H54 (cell line): ENCODE measurements at regions not wholly inside any gene's neighbourhood (a gene's known extent, or its start where the extent isn't known, plus 50 kb on each side); places are given as distances from the start of the nearest gene placed in this dataset.

ENCODE experiments used
- DNase-seq: peaks from one replicate; pipeline ENCODE4 v3.0.0; 2011; ENCODE audit warnings: low spot score, mixed read lengths; ENCODE audit not compliant: insufficient read length
- FAIRE-seq: peaks from 3 replicates; lab custom pipeline; 2011; peaks lifted over from hg19 to GRCh38; lab: Jason Lieb, UNC
- POLR2A ChIP-seq: IDR thresholded peaks from 2 replicates; pipeline ENCODE4 v1.6.1; 2011; ENCODE audit warnings: low read depth, mild to moderate bottlenecking, low read length

- TF ChIP-seq POLR2A, result no peak
- FAIRE-seq (no peak), DNase-seq (no peak)
These were observed 72.9 kb upstream of the CD44 start for GRCh38 chr11:35066030-35066429.

- DNase-seq, result no peak
- no peak for FAIRE-seq
- no peak for TF ChIP-seq POLR2A
These were observed 72.1 kb upstream of the CD44 start for GRCh38 chr11:35066783-35067423.

- FAIRE-seq (no peak), DNase-seq (no peak)
- no peak for TF ChIP-seq POLR2A
These were observed 67.2 kb upstream of the CD44 start for GRCh38 chr11:35071722-35072121.

- FAIRE-seq (no peak), DNase-seq (no peak)
- no peak for TF ChIP-seq POLR2A
These were observed 65.1 kb upstream of the CD44 start for GRCh38 chr11:35073691-35074419.

GRCh38 chr11:35076201-35077100, 62.5 kb upstream of the CD44 start:
- FAIRE-seq, result no peak
- TF ChIP-seq POLR2A, result no peak
- no peak for DNase-seq

GRCh38 chr11:35077709-35078469, 61.1 kb upstream of the CD44 start:
- no peak for TF ChIP-seq POLR2A
- no peak for FAIRE-seq
- no peak for DNase-seq

- FAIRE-seq, result no peak
- TF ChIP-seq POLR2A, result no peak
- DNase-seq, result no peak
These were observed 60.6 kb upstream of the CD44 start for GRCh38 chr11:35078470-35078735.

- no peak for FAIRE-seq
- TF ChIP-seq POLR2A, result no peak
- no peak for DNase-seq
These were observed 59.4 kb upstream of the CD44 start for GRCh38 chr11:35079611-35080010.

GRCh38 chr11:35082321-35083180, 56.4 kb upstream of the CD44 start:
- peak; percentile 67; the same call in 1 of the 2 replicates for TF ChIP-seq POLR2A
- DNase-seq (peak; percentile 86), FAIRE-seq (no peak)

- no peak for FAIRE-seq
- DNase-seq, result no peak
These were observed 55.9 kb upstream of the CD44 start for GRCh38 chr11:35083181-35083430.

GRCh38 chr11:35083431-35084238, 55.3 kb upstream of the CD44 start:
- FAIRE-seq, result peak; percentile 15

More at GRCh38 chr11:35083181-35083430, 55.9 kb upstream of the CD44 start:
- TF ChIP-seq POLR2A, result no peak

GRCh38 chr11:35084817-35085440, 54.0 kb upstream of the CD44 start:
- FAIRE-seq, result no peak
- no peak for DNase-seq
- no peak for TF ChIP-seq POLR2A

More at GRCh38 chr11:35083431-35084238, 55.3 kb upstream of the CD44 start:
- DNase-seq, result peak; percentile 62
- no peak for TF ChIP-seq POLR2A
